Femur (tissue), 1 donor: ENCODE measurements at regions not wholly inside any gene's neighbourhood (a gene's known extent, or its start where the extent isn't known, plus 50 kb on each side); places are given as distances from the start of the nearest gene placed in this dataset.
A peak's percentile ranks its signal among the peaks of the same experiment; 100 is the strongest.
"Not testable (repeated sequence)": the region's sequence is repeated elsewhere in the genome, so short reads cannot be mapped to it uniquely, and the experiment has no call there.

Source experiments
- DNase-seq: peaks from one replicate; pipeline ENCODE4 v3.0.0-alpha.2; 2017

DNA sequence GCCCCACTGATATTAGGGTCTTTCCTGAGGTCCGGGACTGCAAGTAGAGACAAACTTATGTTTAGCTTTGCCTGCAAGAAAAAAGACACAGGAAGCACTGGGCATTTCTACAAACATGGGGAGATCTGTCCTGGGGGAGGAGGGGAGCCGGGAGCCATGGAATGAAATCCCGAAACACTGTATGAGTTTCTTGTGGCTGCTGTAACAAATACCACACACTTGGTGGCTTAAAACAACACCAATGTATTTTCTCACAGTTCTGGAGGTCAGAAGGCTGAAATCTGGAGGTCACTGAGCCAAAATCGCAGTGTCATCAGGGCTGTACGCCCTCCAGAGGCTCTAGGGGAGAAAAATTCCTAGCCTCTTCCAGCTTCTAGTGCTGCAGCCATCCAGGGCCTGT lies 114.0 kb upstream of the CHST15 start:
- no peak for DNase-seq

DNA sequence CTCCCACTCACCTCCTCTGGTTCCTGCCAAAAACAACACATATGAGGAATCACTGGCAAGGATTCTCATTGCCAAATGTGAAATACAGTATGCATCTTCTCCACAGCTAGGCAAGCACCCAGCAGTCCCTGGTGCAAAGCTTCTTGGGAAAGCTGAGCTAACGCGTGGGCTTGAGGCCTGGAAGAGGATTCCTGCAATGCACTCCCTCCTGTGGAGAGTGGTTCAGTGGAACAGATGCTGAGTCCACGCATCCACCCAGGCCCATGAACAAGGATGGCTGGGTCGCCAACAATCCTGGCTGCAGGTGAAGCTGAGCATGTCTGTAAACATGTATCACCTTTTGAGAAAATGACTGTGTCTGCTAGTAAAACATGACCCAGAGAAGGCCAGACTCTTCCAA lies 113.2 kb upstream of the CHST15 start:
- peak; percentile 33 for DNase-seq

- DNase-seq = peak; percentile 13
Measured at GRCh38 chr10:124205432-124205831, 112.0 kb upstream of the CHST15 start.

GRCh38 chr10:124204726-124205125 lies 111.3 kb upstream of the CHST15 start:
- DNase-seq = peak; percentile 14

DNA sequence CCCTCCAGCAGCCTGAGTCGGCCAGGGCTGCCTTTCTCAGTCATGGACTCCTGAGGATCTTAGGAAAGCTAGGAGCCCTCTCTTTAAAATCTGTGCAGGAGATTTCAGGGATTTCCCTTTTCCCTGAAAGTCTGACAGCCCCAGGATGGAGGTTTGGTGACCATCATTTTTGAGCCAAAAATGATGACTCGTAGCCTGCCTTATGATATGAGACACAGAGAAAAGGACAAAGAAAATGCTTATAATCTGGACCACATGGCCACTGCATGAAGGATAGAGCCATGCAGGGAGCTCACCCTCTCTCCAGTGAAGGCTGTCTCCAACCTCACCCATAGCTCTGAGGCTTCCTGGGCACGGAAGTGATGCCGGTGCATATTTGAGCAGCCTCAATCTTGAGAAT lies 106.6 kb upstream of the CHST15 start:
- DNase-seq = no peak

DNA sequence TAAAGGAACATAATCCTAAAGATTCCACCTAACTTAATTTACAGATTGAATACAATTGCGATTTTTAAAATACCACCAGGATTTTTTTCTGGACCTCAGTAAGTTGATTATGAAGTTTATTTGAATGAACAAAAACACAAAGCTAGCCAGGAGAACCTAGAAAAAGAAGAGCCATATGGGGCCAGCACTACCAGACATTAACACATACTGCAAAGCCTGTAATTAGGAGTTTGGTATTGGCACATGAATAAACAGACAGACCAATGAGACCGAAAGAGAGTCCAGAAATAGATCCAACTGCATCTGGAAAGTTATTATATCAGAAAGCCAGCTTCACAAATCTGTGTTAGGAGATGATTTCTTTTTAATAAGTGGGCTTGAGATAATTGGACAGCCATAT lies 105.5 kb upstream of the CHST15 start:
- no peak for DNase-seq

DNA sequence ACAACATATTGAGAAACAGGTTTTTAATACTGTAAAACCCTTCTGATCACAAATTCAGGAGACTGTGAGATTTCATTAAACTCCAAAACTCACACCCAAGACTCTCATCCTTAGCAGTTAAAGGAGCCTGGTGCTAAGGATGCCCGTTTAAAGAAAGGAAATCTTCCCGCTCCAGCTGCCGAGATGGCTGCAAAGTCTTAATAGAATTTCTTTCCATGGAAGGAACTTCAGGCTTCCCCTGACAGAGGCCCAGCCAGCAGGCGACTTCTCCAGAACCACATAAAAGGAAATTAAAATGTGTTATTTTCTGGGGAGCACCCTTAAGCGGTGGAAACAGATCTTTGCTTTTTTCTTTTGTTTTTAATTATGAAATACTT lies 104.7 kb upstream of the CHST15 start:
- DNase-seq = no peak

- peak; percentile 46 for DNase-seq
Measured at GRCh38 chr10:124197371-124198124, 104.2 kb upstream of the CHST15 start.

DNA sequence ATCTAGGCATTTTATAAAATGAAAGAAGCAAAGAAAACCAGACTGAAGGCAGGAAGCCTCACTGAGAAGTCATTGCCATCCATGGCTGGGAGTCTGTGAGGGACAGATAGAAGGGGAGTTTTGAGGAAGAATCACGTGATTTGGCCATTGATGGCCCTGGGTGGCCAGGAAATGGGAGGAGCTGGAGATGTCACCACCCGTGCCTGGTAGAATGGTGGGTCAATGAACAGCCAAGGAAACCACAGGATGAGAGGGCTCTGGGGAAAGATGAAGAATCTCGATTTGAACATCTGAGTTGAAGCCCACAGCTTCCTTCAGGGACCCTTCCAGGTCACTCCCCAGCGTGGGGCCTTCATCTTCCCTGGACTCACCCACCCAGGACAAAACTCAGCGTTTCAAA lies 103.3 kb upstream of the CHST15 start:
- no peak for DNase-seq

- no peak for DNase-seq
Measured at GRCh38 chr10:124194199-124194824, 100.9 kb upstream of the CHST15 start.

- DNase-seq = no peak
Measured at GRCh38 chr10:124193309-124193696, 99.9 kb upstream of the CHST15 start.

DNA sequence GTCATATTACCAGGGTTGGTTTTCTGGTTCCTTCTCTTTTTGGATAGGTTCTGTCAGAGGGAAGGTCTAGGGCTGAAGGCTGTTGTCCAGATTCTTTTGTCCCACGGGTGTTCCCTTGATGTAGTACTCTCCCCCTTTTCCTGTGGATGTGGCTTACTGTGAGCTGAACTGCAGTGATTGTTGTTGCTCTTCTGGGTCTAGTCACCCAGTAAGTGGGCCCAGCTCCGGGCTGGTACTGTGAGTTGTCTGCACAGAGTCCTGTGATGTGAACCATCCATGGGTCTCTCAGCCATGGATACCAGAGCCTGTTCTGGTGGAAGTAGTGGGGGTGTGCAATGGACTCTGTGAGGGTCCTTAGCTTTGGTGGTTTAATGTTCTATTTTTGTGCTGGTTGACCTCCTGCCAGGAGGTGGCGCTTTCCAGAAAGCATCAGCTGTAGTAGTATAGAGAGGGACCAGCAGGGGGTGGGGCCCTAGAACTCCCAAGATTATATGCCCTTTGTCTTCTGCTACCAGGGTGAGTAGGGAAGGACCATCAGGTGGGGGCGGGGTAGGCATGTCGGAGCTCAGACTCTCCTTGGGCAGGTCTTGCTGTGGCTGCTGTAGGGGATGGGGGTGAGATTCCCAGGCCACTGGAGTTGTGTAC lies 99.4 kb upstream of the CHST15 start:
- DNase-seq = not testable (repeated sequence)

- not testable (repeated sequence) for DNase-seq
Measured at GRCh38 chr10:124190476-124190875, 97.1 kb upstream of the CHST15 start.

DNA sequence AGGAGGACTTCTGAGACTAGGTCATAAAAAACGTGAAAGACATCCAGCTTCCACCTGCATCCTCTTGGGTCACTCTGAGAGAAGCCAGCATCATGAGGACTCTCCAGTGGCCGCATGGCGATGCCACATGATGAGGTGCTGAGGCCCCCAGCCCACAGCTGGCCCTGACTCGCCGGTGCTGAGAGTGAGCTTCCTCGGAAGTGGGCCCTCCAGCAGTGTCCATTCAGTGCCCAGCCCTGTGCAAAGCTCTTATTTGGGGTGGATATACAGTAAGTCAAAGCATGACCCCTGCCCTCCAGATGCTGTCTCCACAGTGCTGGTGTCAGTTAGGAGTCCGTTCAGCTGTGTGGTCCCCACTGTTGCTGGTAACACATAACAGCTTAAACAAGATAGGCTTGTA lies 93.6 kb upstream of the CHST15 start:
- no peak for DNase-seq

DNA sequence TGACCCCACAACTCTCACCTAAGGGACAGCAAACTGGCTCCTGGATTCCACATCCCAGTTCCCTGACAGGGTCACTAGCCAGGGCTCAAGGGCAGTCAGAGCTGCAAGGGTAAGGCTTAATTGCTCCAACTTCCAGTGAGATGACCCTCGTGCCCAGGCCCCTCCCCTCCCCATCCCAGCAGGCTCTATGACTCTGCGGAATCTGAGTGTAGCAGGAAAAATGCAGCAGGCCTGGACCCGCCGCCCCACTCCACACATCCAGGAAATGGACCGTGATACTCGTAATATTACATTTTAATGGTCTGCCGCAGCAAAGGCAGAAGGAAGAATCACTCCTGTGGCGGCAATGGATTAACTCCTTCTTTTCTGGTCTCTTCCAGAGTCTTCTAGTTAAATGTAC lies 91.7 kb upstream of the CHST15 start:
- DNase-seq = peak; percentile 22

GRCh38 chr10:124184208-124184830 lies 90.9 kb upstream of the CHST15 start:
- no peak for DNase-seq

DNA sequence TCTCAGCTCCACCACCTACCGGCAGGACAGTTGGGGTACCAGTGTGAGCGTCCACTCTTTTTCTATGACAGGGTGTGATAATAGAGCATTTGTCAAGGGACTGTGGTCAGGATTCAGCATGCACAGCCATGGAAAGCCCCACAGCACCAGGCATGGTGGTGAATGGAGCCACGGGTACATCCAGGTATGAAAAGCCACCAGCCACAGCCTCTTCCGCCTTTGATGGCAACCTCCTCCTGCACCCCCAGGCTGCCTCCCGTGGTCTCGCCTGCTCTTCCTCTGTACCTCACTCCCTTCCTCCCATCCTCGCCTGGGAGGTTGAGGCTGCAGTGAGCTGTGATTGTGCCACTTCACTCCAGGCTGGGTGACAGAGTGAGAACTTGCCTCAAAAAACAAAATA lies 90.2 kb upstream of the CHST15 start:
- no peak for DNase-seq

GRCh38 chr10:124182088-124182541 lies 88.7 kb upstream of the CHST15 start:
- DNase-seq = peak; percentile 6

GRCh38 chr10:124181656-124182055 lies 88.3 kb upstream of the CHST15 start:
- DNase-seq = peak; percentile 1

- peak; percentile 7 for DNase-seq
Measured at GRCh38 chr10:124180947-124181549, 87.7 kb upstream of the CHST15 start.

DNA sequence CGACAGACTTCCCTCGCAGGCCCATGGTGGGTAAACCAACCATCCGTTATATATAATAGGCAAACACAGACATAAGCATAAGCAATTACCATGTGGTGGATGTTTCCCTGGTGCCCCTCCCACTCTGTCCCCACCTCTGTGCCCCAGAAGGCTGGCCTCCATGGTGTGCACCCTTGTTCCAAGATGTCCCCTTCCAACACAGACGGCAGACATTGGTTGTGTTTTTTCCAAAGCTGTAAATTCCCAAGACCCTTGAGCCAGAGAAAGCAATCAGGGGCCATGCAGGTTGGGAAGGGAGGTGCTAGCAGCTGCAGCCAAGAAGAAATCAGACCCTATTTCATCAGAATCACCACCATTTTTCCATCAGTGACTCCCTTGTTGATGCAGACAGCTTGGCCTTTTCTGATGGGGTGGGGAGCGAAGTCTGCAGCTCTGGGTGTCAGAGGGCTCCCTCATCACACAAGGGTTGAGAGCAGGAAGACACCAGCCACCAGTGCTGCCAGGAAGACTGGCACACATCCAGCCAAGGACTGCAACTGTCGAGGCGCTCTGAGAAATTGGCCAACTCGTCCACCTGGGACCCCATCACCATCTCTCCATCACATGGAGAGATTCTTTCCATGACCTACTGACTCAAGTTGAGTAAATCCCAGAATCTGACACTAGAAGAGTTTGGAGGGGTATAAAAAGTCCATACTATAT lies 86.8 kb upstream of the CHST15 start:
- DNase-seq = peak; percentile 12

DNA sequence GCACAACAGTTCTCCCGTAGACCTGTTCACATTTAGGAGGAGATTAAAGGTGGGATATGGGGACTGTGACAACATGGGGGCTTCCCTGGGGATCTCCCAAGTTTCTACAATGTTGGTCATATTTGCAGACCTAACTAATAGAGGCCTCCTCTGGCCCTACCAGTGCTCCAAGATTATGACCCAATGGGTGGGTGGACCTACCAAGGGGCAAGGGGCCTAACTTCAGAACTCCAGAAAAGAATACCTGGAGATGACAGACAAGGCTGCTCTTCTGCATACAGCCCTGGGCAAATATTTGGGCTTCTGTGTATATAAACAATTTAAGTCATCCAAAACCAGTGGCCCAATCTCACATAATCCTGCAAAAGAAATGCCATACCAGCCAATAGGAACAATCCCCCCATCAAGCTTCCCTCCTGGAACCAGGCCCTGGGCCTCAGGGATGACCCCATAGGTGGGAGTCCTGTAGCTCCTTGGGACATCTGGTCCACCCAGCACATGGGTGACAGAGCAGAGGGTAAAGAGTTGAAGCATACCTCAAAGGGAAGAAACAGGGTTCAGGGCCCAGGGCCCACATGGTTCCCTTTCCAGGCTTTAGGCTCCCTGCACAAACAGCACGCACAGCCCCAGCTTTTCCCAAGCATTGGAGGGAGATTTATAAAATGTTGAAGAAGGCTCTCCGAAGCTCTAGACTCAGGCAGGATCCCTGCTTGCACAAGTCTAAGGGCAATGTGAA lies 86.1 kb upstream of the CHST15 start:
- no peak for DNase-seq
